Heart left ventricle (tissue), 13 donors: ENCODE measurements at regions not wholly inside any gene's neighbourhood (a gene's known extent, or its start where the extent isn't known, plus 50 kb on each side); places are given as distances from the start of the nearest gene placed in this dataset.

ENCODE experiments used
- POLR2A ChIP-seq, 2 donors: fragments of 450-650 bp; IDR thresholded peaks; one replicate each; pipeline ENCODE4 v1.6.1; 2017; ENCODE audit warnings: antibody characterized with exemption in 2 of 2, mild to moderate bottlenecking in 2 of 2, moderate library complexity in 2 of 2
- TF ChIP-seq, protein P1 (sequence below), 12 donors: fragments of 200-600 bp; sonication (generic) in 4 of 12; IDR thresholded peaks; one replicate each; pipeline versions ENCODE4 v1.5.0 to v1.8.0; 2018 to 2022; ENCODE audit warnings: antibody characterized with exemption in 12 of 12, mild to moderate bottlenecking in 5 of 12
- donor health status: ischemic (EF 13 %, LVEDD 7.1; RV severe dilation, severe dysfunction).
- donor health status: DM: no; HTN: yes; CAD: no.
- donor health status: DM: no; HTN: no; CAD: no.
- donor health status: ischemic (EF 25% LVEDD 6.9; RV normal size, moderate dysfunction).
- donor health status: ischemic (EF 25% LVEDD 5.7; RV mildly dilated, moderate dysfunction).
- donor health status: ischemic (EF 35%, LVEDD 5.7; RV mildly dilated, moderate dysfunction).
- donor health status: nonischemic (EF 11% LVEDD 7.7; RV severe dilation, severe dysfunction).
- donor health status: DM: yes; HTN: yes; CAD: no.
- donor health status: PGD.
- donor health status: ischemic (EF 29% LVEDD 5.4; RV normal size, mild dysfunction).
- donor health status: nonischemic (EF 23%, LVEDD 6.1; RV moderate dilation, normal function).

DNA sequence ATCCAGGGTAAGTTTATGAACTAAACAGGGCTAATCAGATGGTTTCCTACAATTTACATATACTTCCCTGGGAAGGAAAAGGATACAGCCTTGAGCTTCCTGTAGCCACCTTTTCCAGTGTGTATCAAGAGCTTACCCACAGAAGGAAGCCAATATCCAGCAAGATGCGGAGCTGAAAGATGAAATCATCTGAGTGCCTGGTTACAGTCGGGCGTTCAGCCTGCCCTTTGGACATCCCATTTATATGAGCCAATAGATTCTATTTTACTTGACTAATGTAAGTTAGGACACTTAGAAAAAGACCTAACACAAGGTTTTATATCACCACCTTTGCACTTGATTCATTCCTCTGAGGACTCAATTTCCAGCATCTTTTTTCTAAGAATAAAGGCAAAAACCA, 108.2 kb downstream of the UCHL5 start:
- TF ChIP-seq POLR2A (IDR thresholded peaks at IDR 0.05), result no peak
- TF ChIP-seq, protein P1, sequence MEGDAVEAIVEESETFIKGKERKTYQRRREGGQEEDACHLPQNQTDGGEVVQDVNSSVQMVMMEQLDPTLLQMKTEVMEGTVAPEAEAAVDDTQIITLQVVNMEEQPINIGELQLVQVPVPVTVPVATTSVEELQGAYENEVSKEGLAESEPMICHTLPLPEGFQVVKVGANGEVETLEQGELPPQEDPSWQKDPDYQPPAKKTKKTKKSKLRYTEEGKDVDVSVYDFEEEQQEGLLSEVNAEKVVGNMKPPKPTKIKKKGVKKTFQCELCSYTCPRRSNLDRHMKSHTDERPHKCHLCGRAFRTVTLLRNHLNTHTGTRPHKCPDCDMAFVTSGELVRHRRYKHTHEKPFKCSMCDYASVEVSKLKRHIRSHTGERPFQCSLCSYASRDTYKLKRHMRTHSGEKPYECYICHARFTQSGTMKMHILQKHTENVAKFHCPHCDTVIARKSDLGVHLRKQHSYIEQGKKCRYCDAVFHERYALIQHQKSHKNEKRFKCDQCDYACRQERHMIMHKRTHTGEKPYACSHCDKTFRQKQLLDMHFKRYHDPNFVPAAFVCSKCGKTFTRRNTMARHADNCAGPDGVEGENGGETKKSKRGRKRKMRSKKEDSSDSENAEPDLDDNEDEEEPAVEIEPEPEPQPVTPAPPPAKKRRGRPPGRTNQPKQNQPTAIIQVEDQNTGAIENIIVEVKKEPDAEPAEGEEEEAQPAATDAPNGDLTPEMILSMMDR (IDR thresholded peaks at IDR 0.05), result no peak
